GM12872 (cell line): ENCODE measurements at regions not wholly inside any gene's neighbourhood (a gene's known extent, or its start where the extent isn't known, plus 50 kb on each side); places are given as distances from the start of the nearest gene placed in this dataset.

ENCODE experiments used
- CTCF ChIP-seq: IDR thresholded peaks from 3 replicates; pipeline ENCODE4 v1.5.1; 2011; ENCODE audit warnings: low read depth, mild to moderate bottlenecking, low read length, moderate library complexity; ENCODE audit not compliant: insufficient read depth

- no peak for TF ChIP-seq CTCF
These were observed 684.3 kb downstream of the NR2F1-AS1 start for GRCh38 chr5:92896722-92897121.

GRCh38 chr5:92890841-92891244 is 690.2 kb downstream of the NR2F1-AS1 start:
- TF ChIP-seq CTCF, result no peak

- no peak for TF ChIP-seq CTCF
These were observed 691.9 kb downstream of the NR2F1-AS1 start for GRCh38 chr5:92889140-92889539.

GRCh38 chr5:92887254-92887653 is 693.8 kb downstream of the NR2F1-AS1 start:
- no peak for TF ChIP-seq CTCF

- TF ChIP-seq CTCF, result no peak
These were observed 694.3 kb downstream of the NR2F1-AS1 start for GRCh38 chr5:92886751-92887150.

- peak; percentile 38; the same call in 1 of the 3 replicates for TF ChIP-seq CTCF
These were observed 695.1 kb downstream of the NR2F1-AS1 start for GRCh38 chr5:92885950-92886349.

- TF ChIP-seq CTCF, result no peak
These were observed 696.5 kb downstream of the NR2F1-AS1 start for GRCh38 chr5:92884469-92884868.
